GM19395 (cell line): ENCODE measurements at regions not wholly inside any gene's neighbourhood (a gene's known extent, or its start where the extent isn't known, plus 50 kb on each side); places are given as distances from the start of the nearest gene placed in this dataset.
"Not testable (repeated sequence)": the region's sequence is repeated elsewhere in the genome, so short reads cannot be mapped to it uniquely, and the experiment has no call there.

Source experiments
- ATAC-seq: cut with Tn5 transposase; IDR thresholded peaks from one replicate; pipeline ENCODE4 v1.9.1; 2021; ENCODE audit warnings: mild to moderate bottlenecking, moderate library complexity; ENCODE audit not compliant: unreplicated experiment

- no peak for ATAC-seq
These were observed 315.6 kb upstream of the KLF4 start for GRCh38 chr9:107805201-107805600.

GRCh38 chr9:107794259-107794658, 304.7 kb upstream of the KLF4 start:
- no peak for ATAC-seq

- ATAC-seq: no peak
These were observed 304.0 kb upstream of the KLF4 start for GRCh38 chr9:107793541-107793940.

GRCh38 chr9:107792596-107792995, 303.0 kb upstream of the KLF4 start:
- ATAC-seq: no peak

GRCh38 chr9:107792006-107792405, 302.4 kb upstream of the KLF4 start:
- no peak for ATAC-seq

GRCh38 chr9:107789001-107789700, 299.6 kb upstream of the KLF4 start:
- ATAC-seq: no peak

- ATAC-seq: no peak
These were observed 297.0 kb upstream of the KLF4 start for GRCh38 chr9:107786561-107786960.

GRCh38 chr9:107784235-107784958, 294.8 kb upstream of the KLF4 start:
- ATAC-seq: no peak

GRCh38 chr9:107782789-107783188, 293.2 kb upstream of the KLF4 start:
- no peak for ATAC-seq

GRCh38 chr9:107782381-107782780, 292.8 kb upstream of the KLF4 start:
- no peak for ATAC-seq

- ATAC-seq: no peak
These were observed 291.4 kb upstream of the KLF4 start for GRCh38 chr9:107780960-107781359.

GRCh38 chr9:107779731-107780130, 290.2 kb upstream of the KLF4 start:
- no peak for ATAC-seq

- ATAC-seq: no peak
These were observed 289.1 kb upstream of the KLF4 start for GRCh38 chr9:107778661-107779060.

- not testable (repeated sequence) for ATAC-seq
These were observed 284.5 kb upstream of the KLF4 start for GRCh38 chr9:107774099-107774498.

- ATAC-seq: no peak
These were observed 283.4 kb upstream of the KLF4 start for GRCh38 chr9:107772988-107773387.

GRCh38 chr9:107770716-107771115, 281.1 kb upstream of the KLF4 start:
- no peak for ATAC-seq

- ATAC-seq: no peak
These were observed 278.7 kb upstream of the KLF4 start for GRCh38 chr9:107768224-107768623.

- ATAC-seq: no peak
These were observed 278.1 kb upstream of the KLF4 start for GRCh38 chr9:107767711-107768110.

GRCh38 chr9:107763469-107763868, 273.9 kb upstream of the KLF4 start:
- not testable (repeated sequence) for ATAC-seq

GRCh38 chr9:107761307-107761706, 271.7 kb upstream of the KLF4 start:
- ATAC-seq: no peak

- ATAC-seq: no peak
These were observed 271.1 kb upstream of the KLF4 start for GRCh38 chr9:107760469-107761242.

- no peak for ATAC-seq
These were observed 270.2 kb upstream of the KLF4 start for GRCh38 chr9:107759823-107760166.
